GM12878 (cell line): ENCODE measurements at regions not wholly inside any gene's neighbourhood (a gene's known extent, or its start where the extent isn't known, plus 50 kb on each side); places are given as distances from the start of the nearest gene placed in this dataset.

Experiments used
- ATAC-seq: fragments of 200-7000 bp; cut with Tn5 transposase; 3 replicates; pipeline ENCODE4 v1.9.1; 2020; ENCODE audit warnings: mild to moderate bottlenecking, moderate library complexity
- BruUV-seq: library from RNA; stranded (reverse); fragments of 400-500 nt; replicated peaks from 2 replicates; lab custom pipeline; 2021; lab: Mats Ljungman, UMichigan
- CTCF ChIA-PET: fragments of 300-600 bp; sonication (Branson Sonifier 250); formaldehyde crosslinking; extraction: SDS; loops from one replicate; lab custom pipeline; 2021; ENCODE audit warnings: inconsistent platforms; lab: Yijun Ruan, JAX
- POLR2A ChIA-PET: fragments of 350-600 bp; formaldehyde crosslinking; extraction: SDS; loops from one replicate; lab custom pipeline; 2021; ENCODE audit warnings: inconsistent platforms; lab: Charles Lee
- RAD21 ChIA-PET: fragments of 300-600 bp; sonication (Branson Sonifier 250); formaldehyde crosslinking; loops from one replicate; lab custom pipeline; 2023; ENCODE audit warnings: antibody characterized with exemption; ENCODE audit not compliant: unreplicated experiment; lab: Charles Lee
- SMC1A ChIA-PET: fragments of 300-600 bp; sonication (Branson Sonifier 250); formaldehyde crosslinking; loops from one replicate; lab custom pipeline; 2023; ENCODE audit not compliant: unreplicated experiment, uncharacterized antibody; lab: Charles Lee
- DNase-seq: peaks from one replicate; pipeline ENCODE4 v3.0.0-alpha.2; 2011; ENCODE audit warnings: low read depth, low spot score
- FAIRE-seq: peaks from 3 replicates; lab custom pipeline; 2011; peaks lifted over from hg19 to GRCh38; lab: Jason Lieb, UNC
- H2AFZ ChIP-seq: 2 replicates; pipeline ENCODE4 v1.6.0; 2011; ENCODE audit warnings: low read depth, low read length, control low read depth; ENCODE audit not compliant: control insufficient read depth
- H3K27ac ChIP-seq: 2 replicates; pipeline ENCODE4 v1.5.1; 2011; ENCODE audit warnings: control low read depth; ENCODE audit not compliant: control insufficient read depth, insufficient read depth
- H3K27me3 ChIP-seq, 2 experiments: replicated peaks in 1 of 2; 2 replicates each; pipeline versions ENCODE4 v1.6.0 to v1.6.1; 2011; ENCODE audit warnings: low read length in 1 of 2; ENCODE audit not compliant: control insufficient read depth in 2 of 2, insufficient read depth in 2 of 2
- H3K36me3 ChIP-seq, 2 experiments: 2 replicates each; pipeline ENCODE4 v1.5.1; 2011; ENCODE audit warnings: low read length in 1 of 2; ENCODE audit not compliant: control insufficient read depth in 2 of 2, insufficient read depth in 2 of 2
- H3K4me1 ChIP-seq: 2 replicates; pipeline ENCODE4 v1.6.1; 2011; ENCODE audit warnings: mild to moderate bottlenecking, low read length, moderate library complexity, mixed read lengths; ENCODE audit not compliant: control insufficient read depth, insufficient read depth
- H3K4me2 ChIP-seq: 2 replicates; pipeline ENCODE4 v1.6.0; 2011; ENCODE audit warnings: control low read depth; ENCODE audit not compliant: control insufficient read depth, insufficient read depth
- H3K4me3 ChIP-seq: fragments of 200-600 bp; sonication (generic); 2 replicates; pipeline ENCODE4 v1.5.1; 2016
- H3K79me2 ChIP-seq: 2 replicates; pipeline ENCODE4 v1.6.0; 2011; ENCODE audit warnings: low read length; ENCODE audit not compliant: control insufficient read depth, insufficient read depth
- H3K9ac ChIP-seq: 2 replicates; pipeline ENCODE4 v1.8.0; 2011; ENCODE audit warnings: low read length, control low read depth, mixed read lengths; ENCODE audit not compliant: control insufficient read depth, insufficient read depth
- H3K9me3 ChIP-seq: replicated peaks from 3 replicates; pipeline ENCODE4 v1.5.1; 2011; ENCODE audit warnings: mild to moderate bottlenecking, low read length; ENCODE audit not compliant: control insufficient read depth, insufficient read depth
- H4K20me1 ChIP-seq: 2 replicates; pipeline ENCODE4 v1.6.0; 2011; ENCODE audit not compliant: control insufficient read depth, insufficient read depth
- CBX3 ChIP-seq: fragments of 200-600 bp; sonication (generic); IDR thresholded peaks from 2 replicates; pipeline ENCODE4 v1.6.1; 2016; ENCODE audit warnings: low read depth, borderline replicate concordance
- CREM ChIP-seq: IDR thresholded peaks from 2 replicates; pipeline ENCODE4 v1.6.1; 2014; ENCODE audit warnings: antibody characterized with exemption, low read depth
- CTCF ChIP-seq, 3 experiments: IDR thresholded peaks in 2 of 3; conservative IDR thresholded peaks in 1 of 3; 2 replicates each; pipeline ENCODE4 v1.5.1; 2011; ENCODE audit warnings: low read depth in 3 of 3, low read length in 3 of 3, mild to moderate bottlenecking in 3 of 3, control low read depth in 2 of 3, moderate library complexity in 2 of 3, inconsistent platforms in 1 of 3, mixed read lengths in 1 of 3; ENCODE audit not compliant: control insufficient read depth in 2 of 3, insufficient read depth in 1 of 3; ENCODE audit errors: extremely low read depth in 1 of 3
- FOS ChIP-seq: IDR thresholded peaks from 3 replicates; pipeline ENCODE4 v1.6.1; 2011; ENCODE audit warnings: borderline replicate concordance; ENCODE audit not compliant: insufficient read length; ENCODE audit errors: extremely low read depth
- FOXK2 ChIP-seq: fragments of 450-650 bp; IDR thresholded peaks from 2 replicates; pipeline ENCODE4 v1.6.1; 2017; ENCODE audit warnings: mild to moderate bottlenecking, moderate library complexity
- IRF3 ChIP-seq: fragments of 450-650 bp; IDR thresholded peaks from 2 replicates; pipeline ENCODE4 v1.6.1; 2014; ENCODE audit warnings: mild to moderate bottlenecking
- JUND ChIP-seq: IDR thresholded peaks from 2 replicates; pipeline ENCODE4 v1.6.1; 2012; ENCODE audit warnings: low read depth, mild to moderate bottlenecking, low read length, improper control_type of control experiment, moderate library complexity
- NFIC ChIP-seq: IDR thresholded peaks from 2 replicates; pipeline ENCODE4 v1.6.1; 2012; ENCODE audit warnings: low read depth, mild to moderate bottlenecking, inconsistent platforms, low read length, moderate library complexity
- RB1 ChIP-seq: fragments of 450-650 bp; formaldehyde crosslinking; IDR thresholded peaks from 2 replicates; pipeline ENCODE4 v1.6.1; 2017; ENCODE audit warnings: mild to moderate bottlenecking, borderline replicate concordance
- RBBP5 ChIP-seq: fragments of 200-600 bp; sonication (generic); conservative IDR thresholded peaks from 2 replicates; pipeline ENCODE4 v1.6.1; 2016
- REST ChIP-seq: IDR thresholded peaks from 2 replicates; pipeline ENCODE4 v1.6.1; 2012; ENCODE audit warnings: mild to moderate bottlenecking, low read depth, low read length
- SREBF1 ChIP-seq: IDR thresholded peaks from 2 replicates; pipeline ENCODE4 v1.6.1; 2012; ENCODE audit warnings: mild to moderate bottlenecking, low read length
- SREBF2 ChIP-seq: IDR thresholded peaks from 2 replicates; pipeline ENCODE4 v1.6.1; 2012; ENCODE audit warnings: mild to moderate bottlenecking, low read length
- WRNIP1 ChIP-seq: IDR thresholded peaks from 2 replicates; pipeline ENCODE4 v1.6.1; 2011; ENCODE audit warnings: low read depth, low read length, improper control_type of control experiment, borderline replicate concordance
- WGBS: methylation state at CpG from one replicate; pipeline ENCODE4 v1.1.6; 2016; ENCODE audit warnings: low lambda C conversion rate; ENCODE audit not compliant: insufficient replicate concordance, insufficient coverage; ENCODE audit errors: missing lambda C conversion rate; 5-methylcytosine and 5-hydroxymethylcytosine counted together
- in situ Hi-C: fragments of 300-500 bp; cut with MboI; formaldehyde crosslinking; loops from 9 replicates; pipeline ENCODE4 v1.14.3; 2018; ENCODE audit warnings: mixed read lengths
- intact Hi-C: fragments of 100-400 bp; cut with micrococcal nuclease; formaldehyde crosslinking; loops from one replicate; pipeline ENCODE4 v1.14.2; 2022; ENCODE audit not compliant: unreplicated experiment

- ChIA-PET POLR2A (no interaction called here), RAD21 (no interaction called here), SMC1A (no interaction called here), CTCF (no interaction called here)
- TF ChIP-seq SREBF2 (no peak), CREM (no peak), REST (no peak), SREBF1 (no peak), RB1 (no peak), CTCF (IDR thresholded peaks at IDR 0.05 in 2 of 3, conservative IDR thresholded peaks at IDR 0.05 in 1 of 3; ENCODE audit: control insufficient read depth in 2 of 3, extremely low read depth in 1 of 3, insufficient read depth in 1 of 3, low read depth in 3 of 3, low read length in 3 of 3) (no peak), FOS (no peak), CBX3 (no peak), JUND (no peak), IRF3 (no peak), RBBP5 (no peak), FOXK2 (no peak), NFIC (no peak), WRNIP1 (no peak)
- Histone ChIP-seq H3K4me1 (no peaks in the 10 kb centered on the region), H4K20me1 (no peaks in the 10 kb centered on the region), H3K9me3 (no peaks in the 10 kb centered on the region; the same call in 2 of the 3 replicates), H3K27me3 (no peaks in the 10 kb centered on the region), H3K27ac (no peak overlapping the region), H2AFZ (no peak overlapping the region), H3K4me2 (no peak overlapping the region), H3K79me2 (no peaks in the 10 kb centered on the region), H3K4me3 (no peak overlapping the region), H3K9ac (no peak overlapping the region), H3K36me3 (no peaks in the 10 kb centered on the region)
- DNase-seq (no peak), FAIRE-seq (no peak), ATAC-seq (no peak)
- intact Hi-C loops, result no loop called here
- 14% methylated on average over 6 of the region's 6 CpGs for WGBS
- no TSS peak for BruUV-seq
- in situ Hi-C loops, result no loop called here
Measured at GRCh38 chr22:47678048-47678447, 915.6 kb downstream of the TBC1D22A start.
